ENCODE measurements at regions not wholly inside any gene's neighbourhood (a gene's known extent, or its start where the extent isn't known, plus 50 kb on each side); places are given as distances from the start of the nearest gene placed in this dataset.

- TF ChIP-seq CTCF (IDR thresholded peaks at IDR 0.05) = no peak
- TF ChIP-seq POLR2A (IDR thresholded peaks at IDR 0.05) = no peak
Measured at GRCh38 chr12:69057742-69058141, 124.8 kb upstream of the CPM start.
